ENCODE measurements at regions not wholly inside any gene's neighbourhood (a gene's known extent, or its start where the extent isn't known, plus 50 kb on each side); places are given as distances from the start of the nearest gene placed in this dataset.

- TF ChIP-seq POLR2AphosphoS5 (IDR thresholded peaks at IDR 0.05; ENCODE audit: borderline replicate concordance, low read depth, low read length) (no peak), EZH2 (IDR thresholded peaks at IDR 0.05) (no peak)
Observed at GRCh38 chr5:97967292-97967691, 784.2 kb upstream of the RIOK2 start.

Data from SK-N-MC (cell line).